ENCODE measurements at regions not wholly inside any gene's neighbourhood (a gene's known extent, or its start where the extent isn't known, plus 50 kb on each side); places are given as distances from the start of the nearest gene placed in this dataset.

- TF ChIP-seq, protein P1, sequence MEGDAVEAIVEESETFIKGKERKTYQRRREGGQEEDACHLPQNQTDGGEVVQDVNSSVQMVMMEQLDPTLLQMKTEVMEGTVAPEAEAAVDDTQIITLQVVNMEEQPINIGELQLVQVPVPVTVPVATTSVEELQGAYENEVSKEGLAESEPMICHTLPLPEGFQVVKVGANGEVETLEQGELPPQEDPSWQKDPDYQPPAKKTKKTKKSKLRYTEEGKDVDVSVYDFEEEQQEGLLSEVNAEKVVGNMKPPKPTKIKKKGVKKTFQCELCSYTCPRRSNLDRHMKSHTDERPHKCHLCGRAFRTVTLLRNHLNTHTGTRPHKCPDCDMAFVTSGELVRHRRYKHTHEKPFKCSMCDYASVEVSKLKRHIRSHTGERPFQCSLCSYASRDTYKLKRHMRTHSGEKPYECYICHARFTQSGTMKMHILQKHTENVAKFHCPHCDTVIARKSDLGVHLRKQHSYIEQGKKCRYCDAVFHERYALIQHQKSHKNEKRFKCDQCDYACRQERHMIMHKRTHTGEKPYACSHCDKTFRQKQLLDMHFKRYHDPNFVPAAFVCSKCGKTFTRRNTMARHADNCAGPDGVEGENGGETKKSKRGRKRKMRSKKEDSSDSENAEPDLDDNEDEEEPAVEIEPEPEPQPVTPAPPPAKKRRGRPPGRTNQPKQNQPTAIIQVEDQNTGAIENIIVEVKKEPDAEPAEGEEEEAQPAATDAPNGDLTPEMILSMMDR (IDR thresholded peaks at IDR 0.05) = no peak
- TF ChIP-seq POLR2A (IDR thresholded peaks at IDR 0.05) (no peak), EP300 (IDR thresholded peaks at IDR 0.05) (no peak)
Measured at GRCh38 chr12:93089805-93090569, 160.9 kb upstream of the EEA1 start.

Data from ovary (tissue), 3 donors.